HuH-7 (cell line): ENCODE measurements at regions not wholly inside any gene's neighbourhood (a gene's known extent, or its start where the extent isn't known, plus 50 kb on each side); places are given as distances from the start of the nearest gene placed in this dataset.
A peak's percentile ranks its signal among the peaks of the same experiment; 100 is the strongest.
"Not testable (repeated sequence)": the region's sequence is repeated elsewhere in the genome, so short reads cannot be mapped to it uniquely, and the experiment has no call there.

Experiments used
- DNase-seq: peaks from one replicate; pipeline ENCODE4 v3.0.0; 2011; ENCODE audit warnings: low spot score

- DNase-seq, result no peak
Measured at GRCh38 chr7:68015122-68015977, 1018.7 kb downstream of the TYW1 start.

- no peak for DNase-seq
Measured at GRCh38 chr7:68015978-68016532, 1019.4 kb downstream of the TYW1 start.

GRCh38 chr7:68020102-68020501 is 1023.5 kb downstream of the TYW1 start:
- no peak for DNase-seq

- no peak for DNase-seq
Measured at GRCh38 chr7:68025369-68025768, 1028.7 kb downstream of the TYW1 start.

- DNase-seq, result no peak
Measured at GRCh38 chr7:68030530-68030929, 1033.9 kb downstream of the TYW1 start.

GRCh38 chr7:68031180-68031943 is 1034.7 kb downstream of the TYW1 start:
- no peak for DNase-seq

GRCh38 chr7:68038621-68039314 is 1042.1 kb downstream of the TYW1 start:
- DNase-seq, result no peak

- no peak for DNase-seq
Measured at GRCh38 chr7:68041554-68041953, 1044.9 kb downstream of the TYW1 start.

GRCh38 chr7:68043546-68043945 is 1046.9 kb downstream of the TYW1 start:
- DNase-seq, result no peak

- no peak for DNase-seq
Measured at GRCh38 chr7:68050627-68051026, 1054.0 kb downstream of the TYW1 start.

- no peak for DNase-seq
Measured at GRCh38 chr7:68058014-68058413, 1061.4 kb downstream of the TYW1 start.

- DNase-seq, result peak; percentile 35
Measured at GRCh38 chr7:68063171-68063570, 1066.5 kb downstream of the TYW1 start.

- DNase-seq, result no peak
Measured at GRCh38 chr7:68065581-68065980, 1068.9 kb downstream of the TYW1 start.

GRCh38 chr7:68067845-68068244 is 1071.2 kb downstream of the TYW1 start:
- DNase-seq, result no peak

- no peak for DNase-seq
Measured at GRCh38 chr7:68070992-68071391, 1074.4 kb downstream of the TYW1 start.

GRCh38 chr7:68073701-68074100 is 1077.1 kb downstream of the TYW1 start:
- no peak for DNase-seq

- no peak for DNase-seq
Measured at GRCh38 chr7:68074242-68074641, 1077.6 kb downstream of the TYW1 start.

- no peak for DNase-seq
Measured at GRCh38 chr7:68078157-68078710, 1081.6 kb downstream of the TYW1 start.

GRCh38 chr7:68082066-68082960 is 1085.7 kb downstream of the TYW1 start:
- DNase-seq, result not testable (repeated sequence)

GRCh38 chr7:68082961-68083657 is 1086.5 kb downstream of the TYW1 start:
- not testable (repeated sequence) for DNase-seq
